ENCODE measurements at regions not wholly inside any gene's neighbourhood (a gene's known extent, or its start where the extent isn't known, plus 50 kb on each side); places are given as distances from the start of the nearest gene placed in this dataset.

DNA sequence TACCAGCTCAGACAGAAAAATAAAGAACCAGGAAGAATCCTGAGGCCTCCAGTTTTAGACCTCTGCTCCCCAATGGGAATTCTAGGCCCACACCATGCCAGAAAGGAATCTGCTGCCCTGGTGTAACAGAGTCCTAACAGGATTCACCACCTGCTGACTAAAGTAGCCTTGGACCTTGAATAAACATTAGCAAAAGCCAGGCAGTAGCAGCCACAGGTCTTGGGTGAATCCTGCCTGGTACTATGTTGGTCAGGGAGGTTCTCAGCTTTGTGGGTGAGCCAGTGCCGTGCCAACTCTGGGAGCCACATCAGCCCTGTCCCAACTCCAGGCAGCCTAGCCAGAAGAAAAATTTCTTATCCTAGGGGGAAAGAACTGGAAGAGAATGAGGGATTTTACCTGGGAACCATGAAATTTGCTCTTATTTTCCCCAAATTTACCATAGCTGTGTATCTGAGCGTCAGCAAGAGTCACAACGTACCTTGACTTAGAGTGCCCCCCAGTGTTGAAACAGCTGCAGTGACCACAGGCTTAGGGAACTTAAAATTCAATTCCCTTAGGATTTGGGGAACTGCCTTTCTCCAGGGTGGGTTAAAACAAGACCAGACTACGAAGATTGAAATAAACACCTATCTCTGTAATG, 1895.6 kb upstream of the PRR20A start:
- DNase-seq (ENCODE audit: low read depth), result no peak

GRCh38 chr13:55255236-55255635, 1885.5 kb upstream of the PRR20A start:
- DNase-seq (ENCODE audit: low read depth), result no peak

- no peak for DNase-seq (ENCODE audit: low read depth)
Measured at GRCh38 chr13:55263045-55263444, 1877.7 kb upstream of the PRR20A start.

DNA sequence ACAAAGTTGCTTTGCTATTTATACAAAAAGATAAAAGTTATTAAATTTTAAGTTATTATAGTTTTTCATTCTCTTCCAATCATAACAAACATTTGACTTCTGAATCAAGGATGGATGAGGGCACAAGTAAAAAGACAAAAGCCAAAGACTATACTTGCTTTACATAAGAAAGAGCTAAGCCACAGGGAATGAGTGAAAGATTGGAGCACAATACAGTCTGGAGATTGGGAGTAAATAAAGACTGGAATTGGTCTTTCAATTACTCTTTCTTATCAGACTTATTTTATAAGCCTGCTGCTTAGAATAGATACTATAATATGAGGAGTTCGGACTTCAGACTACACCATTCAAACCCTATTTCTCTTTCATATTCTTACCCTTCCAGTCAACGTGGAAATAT, 1874.1 kb upstream of the PRR20A start:
- no peak for DNase-seq (ENCODE audit: low read depth)

DNA sequence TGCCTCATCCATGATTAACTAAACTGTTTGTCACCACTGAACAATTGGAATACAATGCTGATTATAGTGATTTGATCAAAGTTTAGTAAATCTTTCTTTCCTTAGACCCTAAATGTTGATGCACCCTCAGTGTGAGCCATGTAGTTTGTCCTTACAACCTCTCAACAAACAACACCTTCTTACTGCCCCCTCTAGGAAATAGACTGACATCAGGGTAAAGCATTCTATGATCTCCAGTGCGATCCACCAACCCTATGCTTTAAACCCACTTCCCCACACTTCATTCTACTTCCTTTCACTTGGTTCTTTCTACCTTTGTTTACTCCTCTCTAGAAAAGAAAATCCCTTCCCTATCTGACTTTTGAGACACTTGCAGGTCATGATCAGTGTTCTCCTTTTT, 1842.5 kb upstream of the PRR20A start:
- DNase-seq (ENCODE audit: low read depth), result no peak

GRCh38 chr13:55302568-55302967, 1838.2 kb upstream of the PRR20A start:
- no peak for DNase-seq (ENCODE audit: low read depth)

DNA sequence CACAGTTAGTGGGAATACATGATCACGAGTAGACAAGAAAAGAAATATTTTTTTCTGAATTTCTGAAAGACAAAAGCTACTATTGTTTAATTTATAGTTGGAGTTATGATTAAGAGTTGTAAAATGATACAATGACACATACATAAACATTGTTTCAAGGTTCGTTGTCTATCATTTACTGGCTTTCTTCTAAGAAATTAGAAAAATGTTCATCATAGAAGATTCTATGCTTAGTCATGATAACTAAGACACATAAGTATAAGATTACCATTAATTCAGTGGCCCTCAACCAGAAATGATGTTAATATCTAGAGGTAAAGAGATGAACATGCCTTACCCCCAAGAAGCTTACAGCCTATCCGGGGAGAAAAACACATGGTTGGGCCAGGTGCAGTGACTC, 1832.8 kb upstream of the PRR20A start:
- no peak for DNase-seq (ENCODE audit: low read depth)

GRCh38 chr13:55341891-55342290, 1798.8 kb upstream of the PRR20A start:
- DNase-seq (ENCODE audit: low read depth), result no peak

- DNase-seq (ENCODE audit: low read depth), result no peak
Measured at GRCh38 chr13:55345224-55345623, 1795.5 kb upstream of the PRR20A start.

- DNase-seq (ENCODE audit: low read depth), result no peak
Measured at GRCh38 chr13:55347528-55347927, 1793.2 kb upstream of the PRR20A start.

DNA sequence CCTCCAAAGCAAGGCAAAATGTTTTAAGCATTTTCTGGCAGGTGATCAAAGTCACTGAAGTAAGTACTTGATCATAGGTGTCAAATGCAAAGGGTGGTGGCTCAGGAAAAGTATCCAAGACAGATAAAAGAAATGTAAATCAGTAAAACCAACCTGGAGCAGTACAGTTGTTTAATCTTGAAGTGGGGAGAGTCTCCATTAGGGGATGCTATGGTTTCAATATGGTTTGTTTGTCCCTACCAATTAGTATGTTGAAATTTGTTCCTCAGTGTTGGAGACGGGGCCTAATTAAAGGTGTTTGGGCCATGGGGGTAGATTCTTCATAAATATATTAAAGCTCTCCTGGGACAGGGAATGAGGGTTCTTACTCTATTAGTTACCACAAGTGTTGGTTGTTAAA, 1781.7 kb upstream of the PRR20A start:
- DNase-seq (ENCODE audit: low read depth), result no peak

DNA sequence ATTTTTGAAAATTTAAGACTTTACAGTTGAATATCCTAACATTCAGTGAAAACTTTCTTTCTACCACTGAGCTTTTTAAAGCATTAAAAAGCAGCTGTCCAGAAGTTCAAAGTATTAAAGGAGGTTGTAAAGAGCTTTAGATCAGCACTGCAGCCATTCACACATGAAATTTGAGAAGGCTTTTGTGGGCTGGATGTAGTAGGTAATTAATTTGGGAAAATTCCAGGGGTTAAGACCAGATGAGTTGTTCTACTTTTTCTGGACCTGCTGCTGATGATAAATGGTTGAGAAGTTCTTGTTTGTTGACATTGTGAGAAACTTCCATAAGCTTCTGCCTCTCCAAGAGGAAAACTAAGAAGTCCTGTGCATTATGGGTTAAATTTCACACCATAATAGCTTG, 1779.6 kb upstream of the PRR20A start:
- DNase-seq (ENCODE audit: low read depth), result no peak

- no peak for DNase-seq (ENCODE audit: low read depth)
Measured at GRCh38 chr13:55366676-55367075, 1774.0 kb upstream of the PRR20A start.

GRCh38 chr13:55394470-55394869, 1746.2 kb upstream of the PRR20A start:
- DNase-seq (ENCODE audit: low read depth), result no peak

DNA sequence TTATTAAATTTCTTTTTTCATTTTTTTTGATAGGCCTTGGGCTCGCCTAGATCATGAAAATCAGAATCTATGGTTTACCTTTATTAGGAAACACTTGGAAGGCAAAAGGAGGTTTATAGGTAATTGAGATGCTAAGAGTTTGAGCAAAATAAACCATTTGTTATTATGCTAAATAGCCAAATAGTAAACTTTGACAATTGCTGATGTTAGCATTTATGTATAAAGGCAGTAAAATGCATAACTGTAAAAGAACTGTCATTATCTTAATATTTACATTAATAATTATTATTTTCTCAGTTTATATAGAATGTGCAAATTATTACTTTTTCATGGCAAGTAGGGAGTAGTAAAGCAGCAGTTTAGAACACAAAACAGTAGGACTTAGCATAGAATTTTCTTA, 1737.8 kb upstream of the PRR20A start:
- DNase-seq (ENCODE audit: low read depth), result no peak

GRCh38 chr13:55403887-55404487, 1736.7 kb upstream of the PRR20A start:
- no peak for DNase-seq (ENCODE audit: low read depth)

DNA sequence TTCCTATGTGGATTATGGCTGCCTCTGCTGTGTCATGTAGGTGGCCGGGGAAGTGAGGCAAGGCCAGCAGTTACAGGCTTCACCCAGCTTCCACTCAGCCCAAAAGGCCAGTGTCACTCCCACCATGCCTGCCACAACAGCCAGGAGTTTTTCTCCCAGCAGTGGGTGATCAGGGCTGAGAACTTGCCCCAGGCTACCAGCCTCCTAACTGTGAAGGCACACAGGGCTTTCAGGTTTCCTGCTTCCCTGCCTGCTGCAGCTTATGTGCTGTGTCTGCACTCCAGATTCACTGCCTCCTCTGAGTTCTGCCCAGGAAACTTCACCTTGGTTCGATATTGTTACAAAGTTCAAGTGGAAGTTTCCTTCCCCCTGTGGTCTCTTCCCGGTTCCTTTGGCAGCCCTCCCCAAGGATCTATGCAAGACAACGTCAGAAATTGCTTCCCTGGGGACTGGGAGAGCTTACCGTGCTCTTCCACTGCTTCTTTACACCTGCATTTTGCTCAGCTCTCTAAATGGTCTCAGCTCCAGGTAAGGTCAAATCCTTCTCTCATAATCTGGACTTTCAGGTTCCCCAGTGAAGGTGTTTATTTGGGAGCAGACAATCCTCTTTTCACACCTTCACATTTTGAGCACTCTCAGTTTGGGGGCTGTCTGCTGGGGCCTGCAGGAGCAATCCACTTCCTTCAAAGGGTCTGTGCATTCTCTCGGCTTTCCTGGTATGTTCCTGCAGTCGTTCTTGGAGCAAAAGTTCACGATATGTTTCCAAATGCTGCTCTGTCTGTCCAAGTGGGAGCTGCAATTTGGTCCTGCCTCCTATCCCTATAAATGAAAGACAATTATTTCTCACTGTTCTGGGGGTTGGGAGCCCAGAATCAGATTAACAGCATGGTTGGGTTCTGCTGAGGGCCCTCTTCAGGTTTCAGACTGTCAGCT, 1730.1 kb upstream of the PRR20A start:
- DNase-seq (ENCODE audit: low read depth), result no peak

DNA sequence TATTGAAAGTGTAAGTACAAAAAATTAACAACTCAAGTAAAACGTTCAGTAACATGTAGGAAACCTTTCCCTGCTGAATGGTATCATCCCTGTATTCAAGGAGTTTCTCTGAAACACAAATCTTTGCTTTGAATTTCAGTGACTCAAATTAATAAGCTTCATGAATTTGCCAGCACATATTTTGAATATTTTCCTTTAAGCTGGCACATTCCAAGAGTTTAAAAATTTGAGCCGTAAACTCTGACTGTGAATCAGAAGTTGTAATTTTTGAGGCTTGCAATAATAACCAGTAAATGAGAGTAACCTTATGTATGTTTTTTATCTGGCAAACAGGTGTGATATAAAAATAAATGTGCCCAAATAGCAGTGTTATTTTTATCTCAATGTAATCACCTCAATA, 1722.6 kb upstream of the PRR20A start:
- DNase-seq (ENCODE audit: low read depth), result no peak

DNA sequence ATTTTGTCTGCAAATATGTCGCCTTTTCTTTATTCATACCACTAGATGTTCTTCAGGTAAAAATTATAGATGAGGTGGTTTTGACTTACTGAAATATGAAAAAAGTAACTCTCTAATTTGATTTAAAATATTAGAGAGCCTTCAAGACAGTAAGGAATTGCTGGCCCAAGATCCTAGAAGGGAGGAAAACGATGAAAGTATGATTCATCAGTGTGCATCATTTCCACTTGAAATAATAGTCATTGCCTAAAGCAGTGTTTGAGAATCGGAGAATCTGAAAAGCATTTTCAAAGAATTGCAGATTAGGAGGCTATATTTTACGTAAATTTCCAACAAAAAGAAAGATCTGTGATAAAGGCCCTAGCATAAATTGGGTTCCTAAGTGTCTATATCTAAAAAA, 1707.9 kb upstream of the PRR20A start:
- no peak for DNase-seq (ENCODE audit: low read depth)

GRCh38 chr13:55437162-55437561, 1703.6 kb upstream of the PRR20A start:
- DNase-seq (ENCODE audit: low read depth), result no peak

DNA sequence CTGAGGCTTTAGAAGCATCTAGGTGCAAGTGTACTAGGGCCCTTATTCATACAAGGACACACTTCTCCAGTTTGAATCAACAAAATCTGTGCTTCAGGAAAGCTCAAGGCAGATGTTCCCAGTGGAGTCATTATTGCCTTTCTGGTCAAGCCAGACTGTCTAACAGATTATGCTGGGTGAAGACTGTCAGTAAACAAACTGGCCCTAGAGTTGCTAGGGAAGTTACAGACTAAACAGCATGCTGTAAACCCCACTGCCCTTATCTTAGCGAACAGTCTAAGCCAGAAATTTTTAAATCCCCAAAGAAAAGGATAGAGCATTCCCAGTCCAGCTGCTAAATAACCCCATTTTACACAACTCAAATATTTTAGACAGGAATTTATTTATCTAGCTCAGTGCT, 1701.3 kb upstream of the PRR20A start:
- DNase-seq (ENCODE audit: low read depth), result no peak

DNA sequence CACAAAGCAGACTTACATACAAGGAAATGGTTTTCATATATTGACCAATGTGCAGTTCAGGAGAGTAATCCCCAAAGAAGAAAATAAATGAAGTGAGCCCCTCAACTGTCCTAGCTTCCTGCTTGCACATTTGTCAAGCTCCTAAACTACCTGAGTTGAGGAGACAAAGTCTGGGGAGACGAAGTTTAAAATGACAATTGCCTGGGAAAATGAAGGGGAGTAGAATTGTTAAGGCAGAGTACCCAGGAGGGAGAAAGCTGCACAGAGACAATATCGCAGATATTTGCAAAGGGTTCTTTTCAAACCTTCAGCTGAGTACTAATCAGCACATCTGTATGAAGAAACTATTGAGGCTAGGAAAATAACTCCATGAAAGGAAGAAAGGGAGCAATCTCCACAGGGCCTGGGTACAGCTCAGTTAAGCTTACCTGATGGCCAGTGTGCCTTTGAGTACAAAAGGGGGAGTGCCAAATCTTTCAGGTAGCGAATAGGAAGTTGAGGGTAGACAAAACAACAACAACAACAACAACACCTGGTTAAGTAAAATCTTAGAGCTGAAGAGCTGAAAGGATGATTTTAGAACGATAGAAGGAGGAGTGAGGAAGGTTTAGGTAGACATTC, 1700.1 kb upstream of the PRR20A start:
- no peak for DNase-seq (ENCODE audit: low read depth)

DNA sequence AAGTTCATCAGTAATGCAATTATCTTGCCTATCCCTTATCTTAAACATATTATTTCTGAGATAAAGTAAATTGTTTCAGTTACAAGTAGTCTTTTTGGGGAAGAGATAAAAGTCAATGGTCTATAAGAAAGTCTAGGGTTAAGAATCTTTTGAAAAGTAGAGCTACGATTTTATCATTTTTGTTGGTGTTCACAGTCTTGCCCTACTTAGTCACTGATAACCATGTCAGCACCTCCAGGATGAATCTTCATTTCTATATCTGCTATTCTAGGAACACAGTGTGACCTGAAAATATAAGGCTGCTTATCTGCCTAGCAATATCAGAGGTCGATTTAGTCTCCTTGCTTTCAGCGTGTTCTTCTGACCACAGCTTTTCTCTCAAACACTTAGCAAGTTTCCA, 1676.5 kb upstream of the PRR20A start:
- no peak for DNase-seq (ENCODE audit: low read depth)
